HG02623 (cell line): ENCODE measurements at regions not wholly inside any gene's neighbourhood (a gene's known extent, or its start where the extent isn't known, plus 50 kb on each side); places are given as distances from the start of the nearest gene placed in this dataset.
"Not testable (repeated sequence)": the region's sequence is repeated elsewhere in the genome, so short reads cannot be mapped to it uniquely, and the experiment has no call there.

Experiments used
- ATAC-seq: cut with Tn5 transposase; IDR thresholded peaks from one replicate; pipeline ENCODE4 v1.9.1; 2021; ENCODE audit warnings: moderate library complexity; ENCODE audit not compliant: unreplicated experiment

DNA sequence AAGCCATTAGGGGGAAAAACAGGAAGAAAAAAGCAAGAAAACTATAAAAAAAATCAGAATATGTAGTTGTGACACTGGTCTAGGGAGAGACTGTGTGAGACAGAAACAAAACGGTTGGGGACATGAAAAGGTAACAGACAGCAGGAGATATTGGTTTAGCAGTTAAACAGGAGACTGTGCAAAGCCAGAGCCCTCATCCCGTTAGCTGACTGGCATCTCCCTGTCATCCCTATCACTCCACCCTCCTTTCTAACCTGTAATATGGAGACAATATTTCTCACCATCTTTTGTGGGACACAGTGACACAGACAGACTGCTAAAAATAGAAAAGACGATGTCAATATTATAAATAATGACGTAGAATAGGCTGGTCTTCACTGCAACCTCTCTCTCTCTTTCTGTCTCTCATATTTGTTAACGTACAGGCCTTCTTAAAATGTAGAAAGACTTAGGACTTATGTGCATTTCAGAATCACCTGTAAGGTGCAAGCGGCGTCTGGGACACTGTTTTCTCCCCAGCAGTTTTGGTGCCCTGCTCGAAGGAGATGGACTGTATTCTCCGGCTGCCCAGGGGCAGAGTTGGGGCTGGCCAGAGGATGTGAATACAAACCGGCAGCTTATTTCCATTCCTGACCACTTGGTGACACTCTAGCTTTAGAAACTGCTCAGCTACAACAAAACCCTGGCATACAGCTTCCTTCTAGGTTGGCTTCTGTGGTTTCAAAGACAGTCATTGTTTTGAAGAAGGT lies 190.6 kb downstream of the MAT2B start:
- peak; percentile 94 for ATAC-seq

- ATAC-seq = no peak
These were observed 191.1 kb downstream of the MAT2B start for GRCh38 chr5:163696579-163696887.

DNA sequence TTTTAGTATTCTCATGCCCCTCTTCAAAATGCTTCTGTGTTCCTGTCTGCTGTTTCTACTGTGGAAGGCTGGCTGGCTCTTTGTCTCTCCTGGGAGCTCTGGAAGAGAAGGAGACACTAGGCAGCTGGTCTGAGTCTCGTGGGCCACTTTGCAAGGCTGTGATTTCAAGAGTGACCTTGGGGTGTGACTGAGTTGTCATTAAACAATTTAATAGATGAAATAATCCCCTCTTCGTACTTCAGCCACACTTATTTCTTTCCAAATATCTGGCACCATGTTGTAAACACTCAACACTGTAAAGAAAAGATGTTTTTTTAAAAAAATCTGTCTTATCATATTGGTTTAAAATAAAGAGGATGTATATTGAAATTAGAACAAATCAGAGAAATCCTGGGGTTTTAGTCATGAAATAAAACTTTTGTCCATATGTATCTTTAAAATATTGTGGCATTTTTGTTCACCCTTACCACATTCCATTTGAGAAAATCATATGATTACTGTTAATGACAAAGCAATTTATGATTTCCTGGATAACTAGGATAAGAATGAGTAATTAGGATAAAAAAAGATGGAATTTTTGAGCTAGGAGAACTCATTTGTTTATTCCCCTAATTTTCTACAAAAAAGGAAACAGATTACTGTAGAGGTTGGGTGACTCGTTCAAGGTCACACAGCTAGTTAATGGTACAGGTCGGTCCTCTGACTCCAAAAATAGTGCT lies 200.8 kb downstream of the MAT2B start:
- ATAC-seq = no peak

- ATAC-seq = no peak
These were observed 206.6 kb downstream of the MAT2B start for GRCh38 chr5:163712011-163712410.

- no peak for ATAC-seq
These were observed 212.9 kb downstream of the MAT2B start for GRCh38 chr5:163718272-163718671.

GRCh38 chr5:163724305-163724704 lies 218.9 kb downstream of the MAT2B start:
- ATAC-seq = no peak

GRCh38 chr5:163727028-163727427 lies 221.6 kb downstream of the MAT2B start:
- ATAC-seq = peak; percentile 55

DNA sequence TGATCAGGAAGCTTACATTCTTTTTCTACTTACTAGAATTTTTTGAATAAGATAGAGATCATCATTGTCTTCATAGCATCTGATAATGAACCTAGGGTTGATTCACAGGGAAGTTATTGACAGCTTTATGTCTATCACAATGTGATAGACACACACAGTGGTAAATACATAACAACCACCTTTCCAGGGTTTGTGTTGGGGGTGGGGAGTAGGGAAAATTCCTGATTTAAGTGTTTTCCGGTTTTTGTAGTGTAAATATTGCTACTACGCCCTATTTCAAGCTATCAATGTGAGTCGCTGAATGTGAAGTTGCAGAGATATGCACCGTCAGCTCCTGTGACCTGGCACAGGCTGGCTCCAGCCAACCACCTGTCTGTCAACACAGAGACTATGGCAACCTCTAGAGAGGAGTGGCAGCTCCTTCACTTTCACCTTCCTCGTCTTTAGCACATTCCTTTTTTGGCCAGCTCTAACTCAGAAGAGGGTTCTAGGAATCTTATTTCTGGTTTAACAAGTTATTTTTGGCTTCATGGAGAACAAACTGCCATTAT lies 224.9 kb downstream of the MAT2B start:
- no peak for ATAC-seq

- no peak for ATAC-seq
These were observed 225.8 kb downstream of the MAT2B start for GRCh38 chr5:163731256-163731655.

DNA sequence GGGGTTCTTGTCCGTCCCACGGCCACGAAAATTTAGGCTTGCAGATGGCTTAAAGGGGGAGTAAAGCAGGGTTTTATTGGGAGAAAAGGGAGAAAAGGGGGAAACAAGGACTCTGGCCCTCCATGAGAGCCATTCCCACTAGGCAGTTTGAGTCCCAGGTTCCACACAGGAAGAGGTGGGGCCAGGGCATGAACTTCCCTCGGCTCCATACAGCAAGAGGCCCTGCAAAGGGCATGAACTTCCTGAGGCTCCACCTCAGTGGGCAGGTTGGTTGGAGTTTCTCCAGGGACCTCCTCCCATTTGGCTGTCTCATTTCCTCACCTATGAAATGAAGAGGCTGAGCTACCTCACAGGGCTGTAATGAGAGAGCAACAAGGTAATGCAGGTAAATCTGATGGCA lies 229.7 kb downstream of the MAT2B start:
- ATAC-seq = no peak

GRCh38 chr5:163747586-163747985 lies 242.2 kb downstream of the MAT2B start:
- ATAC-seq = no peak

DNA sequence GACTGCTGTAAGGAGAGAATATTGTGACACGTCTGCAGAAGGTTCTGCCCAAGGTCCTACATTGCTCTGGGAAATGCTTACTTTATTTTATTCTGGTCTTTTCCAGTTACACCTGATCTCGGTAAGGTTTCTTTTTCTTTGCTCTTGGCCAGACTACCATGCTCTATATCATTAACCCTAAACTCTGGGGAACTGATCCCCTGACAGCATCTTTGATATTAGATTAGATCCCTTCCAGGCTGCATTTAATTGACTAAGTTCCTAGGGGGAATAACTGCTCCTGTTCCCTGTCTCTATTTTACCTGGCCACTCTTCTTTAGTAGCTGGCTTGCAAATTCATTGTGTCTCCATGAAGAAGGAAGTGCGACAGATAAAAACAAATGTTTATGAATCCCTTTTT lies 243.5 kb downstream of the MAT2B start:
- no peak for ATAC-seq

GRCh38 chr5:163750415-163750814 lies 245.0 kb downstream of the MAT2B start:
- ATAC-seq = not testable (repeated sequence)

DNA sequence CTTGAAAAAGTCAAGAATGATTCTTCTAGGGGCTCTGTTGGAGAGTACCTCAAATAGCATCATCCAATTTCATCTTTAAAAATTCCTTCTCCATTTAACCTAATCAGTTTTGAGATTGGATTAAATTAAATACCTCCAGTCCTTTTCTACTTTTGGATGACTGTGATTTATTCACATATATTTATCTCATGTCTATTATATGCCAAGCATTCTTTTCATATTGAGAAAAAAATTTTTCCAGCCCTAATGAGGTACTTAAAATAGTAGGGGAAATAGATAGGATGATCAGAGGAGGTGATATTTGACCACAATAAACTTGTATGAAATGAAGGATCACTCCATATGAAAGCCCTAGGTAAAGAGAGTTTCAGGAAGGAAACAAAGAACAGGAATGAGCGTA lies 250.1 kb downstream of the MAT2B start:
- no peak for ATAC-seq

- ATAC-seq = no peak
These were observed 250.8 kb downstream of the MAT2B start for GRCh38 chr5:163756170-163756569.

GRCh38 chr5:163757344-163757743 lies 251.9 kb downstream of the MAT2B start:
- no peak for ATAC-seq

DNA sequence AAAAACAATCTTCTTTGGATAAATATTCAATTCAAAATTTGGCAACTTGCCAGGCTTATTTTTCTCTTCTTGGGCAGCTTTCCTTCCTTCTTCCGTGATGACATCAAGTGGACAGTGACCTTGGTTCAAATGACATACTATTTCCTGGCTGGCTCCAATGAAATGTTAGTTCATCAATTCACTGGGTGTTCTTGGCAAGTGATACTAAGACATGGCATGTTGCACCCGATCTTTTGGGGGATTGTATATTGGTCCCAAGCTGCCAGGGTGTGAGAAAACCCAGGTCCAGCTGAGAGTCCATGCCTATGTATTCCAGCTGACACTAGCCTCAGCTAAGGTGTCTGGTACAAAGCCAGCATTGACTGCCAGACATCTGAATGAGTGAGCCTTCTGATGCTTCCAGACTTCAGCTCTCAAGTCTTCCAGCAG lies 252.9 kb downstream of the MAT2B start:
- no peak for ATAC-seq

DNA sequence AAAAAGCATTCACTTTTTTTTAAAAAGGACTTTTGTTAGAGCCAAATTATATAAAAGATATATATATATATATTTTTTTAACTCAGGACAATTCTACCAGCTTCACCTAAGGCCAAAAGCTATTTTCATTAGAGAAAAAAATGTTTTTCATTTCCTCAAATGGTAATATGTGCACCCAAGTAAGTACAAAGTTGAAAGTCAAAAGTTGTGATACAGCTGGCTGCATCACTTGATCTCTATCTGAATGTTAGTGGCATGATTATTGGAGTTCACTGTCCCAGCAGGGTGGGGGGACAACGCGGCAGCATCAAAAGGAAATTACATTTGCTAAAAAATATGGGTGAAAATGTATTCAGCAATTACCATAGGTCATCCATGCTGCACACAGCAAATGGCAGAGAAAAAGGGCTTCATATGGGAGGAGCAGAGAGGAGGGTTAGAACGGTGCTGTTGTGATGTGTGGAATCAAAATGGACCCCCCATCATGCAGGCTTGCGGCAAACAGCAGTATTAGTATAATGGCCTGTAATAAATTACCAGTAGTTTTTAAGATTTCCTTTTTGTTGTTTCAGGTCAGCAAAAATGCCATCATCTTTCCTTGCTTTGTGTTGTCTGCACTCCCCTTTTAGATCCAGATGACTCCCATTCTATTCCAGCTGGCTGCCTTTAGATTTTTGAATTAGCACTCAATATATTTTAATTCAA lies 253.7 kb downstream of the MAT2B start:
- ATAC-seq = no peak

DNA sequence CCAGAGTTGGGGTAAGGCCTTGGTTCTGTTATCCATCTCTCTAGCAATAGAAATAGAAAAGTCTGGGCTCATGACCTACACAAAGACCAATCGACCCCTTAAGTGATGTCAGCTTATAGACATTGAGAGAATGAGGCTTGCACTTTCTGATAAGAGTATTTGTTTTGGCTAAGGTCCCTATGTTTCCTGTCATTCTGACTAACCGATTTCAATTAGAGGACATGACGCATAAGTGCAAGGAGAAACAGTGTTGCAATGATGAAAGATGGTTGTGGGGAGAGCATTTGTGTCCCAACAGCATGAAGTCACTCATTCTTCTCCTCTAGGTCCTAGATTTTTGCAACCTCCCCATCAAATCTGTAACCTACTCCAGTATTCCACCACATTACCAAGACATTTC lies 255.1 kb downstream of the MAT2B start:
- no peak for ATAC-seq

DNA sequence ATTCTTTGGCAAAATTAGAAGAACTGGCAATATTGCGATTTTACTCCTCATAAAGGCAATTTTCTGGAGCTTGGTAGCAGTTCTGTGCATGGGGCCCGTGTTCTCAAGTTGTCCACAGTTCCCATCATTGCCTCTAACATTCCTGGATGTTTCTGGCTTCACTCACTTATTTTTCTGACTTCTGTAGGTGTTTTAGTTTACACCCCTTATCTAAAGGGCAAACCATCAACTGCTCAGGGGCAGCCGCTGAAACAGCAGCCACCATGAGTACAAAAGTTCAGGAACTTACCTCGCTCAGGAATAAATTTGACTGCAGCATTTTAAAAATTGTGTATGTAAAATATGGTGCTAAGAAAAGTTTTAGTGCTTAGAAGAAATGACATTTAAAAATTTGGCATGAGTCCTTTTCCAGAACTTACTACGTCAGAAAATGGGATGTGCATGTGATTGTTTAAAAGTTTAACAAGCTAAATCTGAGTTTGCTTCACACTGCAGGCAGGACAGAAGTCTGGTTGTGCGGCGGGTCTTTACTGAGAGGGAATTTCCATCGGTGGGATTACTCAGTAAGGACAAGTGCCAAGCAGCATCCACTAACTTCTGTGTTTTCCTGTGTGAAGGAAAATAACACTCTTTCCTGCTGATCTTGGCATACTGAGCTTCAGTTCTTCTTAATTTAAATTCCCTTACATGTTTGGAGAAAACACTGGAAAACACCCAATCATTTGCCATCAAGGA lies 261.7 kb downstream of the MAT2B start:
- no peak for ATAC-seq

DNA sequence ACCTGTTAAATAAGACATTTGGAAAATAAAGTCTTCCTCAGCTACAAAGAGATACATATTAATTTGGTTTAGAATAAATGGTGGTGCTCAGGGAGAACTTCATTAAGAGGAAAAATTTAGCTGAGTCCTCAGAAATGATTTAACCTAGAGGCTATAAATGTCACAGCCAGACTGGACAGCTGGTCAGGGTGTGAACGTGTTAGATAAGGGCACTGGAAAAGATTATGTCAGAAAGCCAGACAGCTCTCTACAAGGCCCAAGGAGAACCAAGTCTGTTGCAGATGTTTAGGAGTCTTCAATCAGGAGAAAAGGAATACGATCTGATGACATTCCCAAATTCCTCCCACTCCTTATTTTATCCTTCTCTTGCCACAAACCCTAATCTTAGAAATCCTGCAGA lies 265.2 kb downstream of the MAT2B start:
- ATAC-seq = no peak
